Spleen (tissue), 7 donors: ENCODE measurements at regions not wholly inside any gene's neighbourhood (a gene's known extent, or its start where the extent isn't known, plus 50 kb on each side); places are given as distances from the start of the nearest gene placed in this dataset.

Experiments
- CTCF ChIP-seq, 11 experiments: fragments of 200-600 bp in 7 of 11; fragments of 450-650 bp in 4 of 11; sonication (generic) in 4 of 11; IDR thresholded peaks in 8 of 11; conservative IDR thresholded peaks in 3 of 11; 1 replicate in 7 of 11; 2 replicates in 4 of 11; pipeline versions ENCODE4 v1.4.0 to v1.8.0; 2016 to 2021; ENCODE audit warnings: antibody characterized with exemption in 11 of 11, inconsistent platforms in 4 of 11, mild to moderate bottlenecking in 1 of 11
- POLR2A ChIP-seq, 3 donors: fragments of 450-650 bp; IDR thresholded peaks; one replicate each; pipeline ENCODE4 v1.5.1; 2017; ENCODE audit warnings: antibody characterized with exemption in 3 of 3, mild to moderate bottlenecking in 1 of 3
- donor health status: DM: no; HTN: no; CAD: no; lungs with moderate emphysema.
- donor health status: DM: no; HTN: no; CAD: no.
- donor health status: DM: no; HTN: no; CAD: no.

GRCh38 chr5:173672166-173672565 lies 55.7 kb upstream of the BOD1 start:
- TF ChIP-seq CTCF (IDR thresholded peaks at IDR 0.05 in 8 of 11, conservative IDR thresholded peaks at IDR 0.05 in 3 of 11) (no peak), POLR2A (IDR thresholded peaks at IDR 0.05) (no peak)
